Lower lobe of right lung (tissue), 2 donors: ENCODE measurements at regions not wholly inside any gene's neighbourhood (a gene's known extent, or its start where the extent isn't known, plus 50 kb on each side); places are given as distances from the start of the nearest gene placed in this dataset.

Source experiments
- ATAC-seq, 2 donors: fragments of 200-7000 bp; cut with Tn5 transposase; one replicate each; pipeline ENCODE4 v1.9.1; 2020 to 2022; ENCODE audit warnings: mild to moderate bottlenecking in 2 of 2, moderate library complexity in 2 of 2
- DNase-seq: peaks from one replicate; pipeline ENCODE4 v3.0.0-alpha.2; 2020
- H3K27ac ChIP-seq: fragments of 200-600 bp; one replicate; pipeline ENCODE4 v1.8.0; 2022
- H3K27me3 ChIP-seq: fragments of 200-600 bp; one replicate; pipeline ENCODE4 v1.8.0; 2022; ENCODE audit warnings: low read depth
- H3K36me3 ChIP-seq: fragments of 200-600 bp; one replicate; pipeline ENCODE4 v1.8.0; 2022; ENCODE audit warnings: mild to moderate bottlenecking
- H3K4me1 ChIP-seq: fragments of 200-600 bp; one replicate; pipeline ENCODE4 v1.8.0; 2022
- H3K4me3 ChIP-seq: fragments of 200-600 bp; one replicate; pipeline ENCODE4 v1.8.0; 2022; ENCODE audit warnings: mild to moderate bottlenecking
- H3K9me3 ChIP-seq: fragments of 200-600 bp; one replicate; pipeline ENCODE4 v1.8.0; 2022
- CTCF ChIP-seq: fragments of 200-600 bp; IDR thresholded peaks from one replicate; pipeline ENCODE4 v1.8.0; 2022; ENCODE audit warnings: antibody characterized with exemption, mild to moderate bottlenecking
- intact Hi-C: fragments of 100-400 bp; cut with DNase I; formaldehyde crosslinking; loops from one replicate; pipeline ENCODE4 v1.11.0; 2022
- donor health status: DM: no; HTN: yes; CAD: no; lungs with severe emphysema.

- Histone ChIP-seq H3K27me3 (no peaks in the 10 kb centered on the region), H3K4me1 (no peaks in the 10 kb centered on the region), H3K9me3 (no peaks in the 10 kb centered on the region), H3K4me3 (no peak overlapping the region), H3K27ac (no peak overlapping the region), H3K36me3 (no peaks in the 10 kb centered on the region)
- TF ChIP-seq CTCF: no peak
- DNase-seq (no peak), ATAC-seq (no peak)
- intact Hi-C loops: no loop called here
Measured at GRCh38 chr5:3780907-3781306, 185.3 kb downstream of the IRX1 start.

- Histone ChIP-seq H3K36me3 (no peaks in the 10 kb centered on the region), H3K9me3 (no peaks in the 10 kb centered on the region), H3K27me3 (no peaks in the 10 kb centered on the region), H3K27ac (no peak overlapping the region), H3K4me3 (no peak overlapping the region), H3K4me1 (no peaks in the 10 kb centered on the region)
- no peak for DNase-seq
- TF ChIP-seq CTCF: no peak
- intact Hi-C loops: no loop called here
- no peak for ATAC-seq
Measured at GRCh38 chr5:3784854-3785253, 189.2 kb downstream of the IRX1 start.

- intact Hi-C loops: no loop called here
- no peak for ATAC-seq
- Histone ChIP-seq H3K36me3 (no peaks in the 10 kb centered on the region), H3K4me3 (no peak overlapping the region), H3K4me1 (no peaks in the 10 kb centered on the region), H3K27me3 (no peaks in the 10 kb centered on the region), H3K27ac (no peak overlapping the region), H3K9me3 (no peaks in the 10 kb centered on the region)
- no peak for DNase-seq
- TF ChIP-seq CTCF: no peak
Measured at GRCh38 chr5:3786165-3786564, 190.5 kb downstream of the IRX1 start.

GRCh38 chr5:3786891-3787430 is 191.3 kb downstream of the IRX1 start:
- intact Hi-C loops: no loop called here
- no peak for DNase-seq
- Histone ChIP-seq H3K27me3 (no peaks in the 10 kb centered on the region), H3K27ac (no peak overlapping the region), H3K4me3 (no peak overlapping the region), H3K9me3 (no peaks in the 10 kb centered on the region), H3K4me1 (no peaks in the 10 kb centered on the region), H3K36me3 (no peaks in the 10 kb centered on the region)
- TF ChIP-seq CTCF: no peak
- ATAC-seq: no peak

- intact Hi-C loops: no loop called here
- no peak for DNase-seq
- Histone ChIP-seq H3K36me3 (no peaks in the 10 kb centered on the region), H3K27me3 (no peaks in the 10 kb centered on the region), H3K4me1 (no peaks in the 10 kb centered on the region), H3K9me3 (no peaks in the 10 kb centered on the region), H3K27ac (no peak overlapping the region), H3K4me3 (no peak overlapping the region)
- ATAC-seq: no peak
- no peak for TF ChIP-seq CTCF
Measured at GRCh38 chr5:3787604-3788003, 192.0 kb downstream of the IRX1 start.
